DOHH2 (cell line): ENCODE measurements at regions not wholly inside any gene's neighbourhood (a gene's known extent, or its start where the extent isn't known, plus 50 kb on each side); places are given as distances from the start of the nearest gene placed in this dataset.

Experiments used
- EZH2phosphoT487 ChIP-seq: fragments of 200-600 bp; sonication (generic); IDR thresholded peaks from 2 replicates; pipeline ENCODE4 v1.6.1; 2017; ENCODE audit warnings: borderline replicate concordance, mild to moderate bottlenecking, antibody characterized with exemption, low read length, moderate library complexity, mixed read lengths
- TF ChIP-seq, protein P1 (sequence below): fragments of 200-600 bp; sonication (generic); IDR thresholded peaks from one replicate; pipeline ENCODE4 v1.5.1; 2014; ENCODE audit warnings: antibody characterized with exemption, mild to moderate bottlenecking, low read depth, low read length; ENCODE audit not compliant: poor library complexity, severe bottlenecking

DNA sequence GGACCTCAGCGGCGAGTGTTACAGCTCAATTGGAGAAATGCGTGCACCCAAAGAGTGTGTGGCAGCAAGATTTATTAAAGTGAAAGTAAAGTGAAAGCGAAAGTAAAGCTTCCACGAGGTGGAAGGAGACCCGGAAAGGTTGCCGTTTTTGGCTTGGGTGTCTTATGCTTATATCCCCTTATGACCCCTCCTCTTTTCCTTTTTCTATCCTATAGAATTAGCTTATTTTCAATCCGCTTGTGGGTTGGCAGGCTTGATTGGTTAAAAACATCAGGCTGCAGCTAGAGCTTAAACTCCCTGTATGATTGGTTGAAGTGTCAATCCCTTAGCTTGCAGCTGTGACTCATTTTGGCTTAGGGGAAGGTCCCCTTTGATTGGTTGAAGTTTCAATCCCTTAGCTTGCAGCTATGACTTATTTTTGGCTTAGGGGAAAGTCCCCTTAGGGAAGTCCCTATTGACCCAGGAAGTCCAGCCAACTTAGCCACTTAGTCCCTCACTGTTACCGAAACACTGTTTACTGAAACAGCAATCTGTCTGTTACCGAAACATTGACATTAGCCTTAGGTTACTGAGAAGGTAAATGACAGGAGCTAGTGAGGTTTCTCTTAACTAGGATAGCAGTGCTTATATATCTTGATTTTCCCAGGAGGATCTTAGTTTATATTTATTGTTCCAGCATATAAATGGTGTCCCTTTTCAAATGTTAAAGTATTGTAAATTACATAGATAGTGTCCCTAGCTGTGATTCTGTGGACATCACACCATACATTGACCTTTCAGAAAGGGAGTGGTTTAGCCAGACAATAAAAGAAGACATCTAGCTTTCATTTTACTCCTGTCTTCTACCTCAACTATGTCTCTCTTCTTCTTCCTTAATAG is 575.8 kb downstream of the DACH1 start:
- TF ChIP-seq, protein P1, sequence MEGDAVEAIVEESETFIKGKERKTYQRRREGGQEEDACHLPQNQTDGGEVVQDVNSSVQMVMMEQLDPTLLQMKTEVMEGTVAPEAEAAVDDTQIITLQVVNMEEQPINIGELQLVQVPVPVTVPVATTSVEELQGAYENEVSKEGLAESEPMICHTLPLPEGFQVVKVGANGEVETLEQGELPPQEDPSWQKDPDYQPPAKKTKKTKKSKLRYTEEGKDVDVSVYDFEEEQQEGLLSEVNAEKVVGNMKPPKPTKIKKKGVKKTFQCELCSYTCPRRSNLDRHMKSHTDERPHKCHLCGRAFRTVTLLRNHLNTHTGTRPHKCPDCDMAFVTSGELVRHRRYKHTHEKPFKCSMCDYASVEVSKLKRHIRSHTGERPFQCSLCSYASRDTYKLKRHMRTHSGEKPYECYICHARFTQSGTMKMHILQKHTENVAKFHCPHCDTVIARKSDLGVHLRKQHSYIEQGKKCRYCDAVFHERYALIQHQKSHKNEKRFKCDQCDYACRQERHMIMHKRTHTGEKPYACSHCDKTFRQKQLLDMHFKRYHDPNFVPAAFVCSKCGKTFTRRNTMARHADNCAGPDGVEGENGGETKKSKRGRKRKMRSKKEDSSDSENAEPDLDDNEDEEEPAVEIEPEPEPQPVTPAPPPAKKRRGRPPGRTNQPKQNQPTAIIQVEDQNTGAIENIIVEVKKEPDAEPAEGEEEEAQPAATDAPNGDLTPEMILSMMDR: no peak
- no peak for TF ChIP-seq EZH2phosphoT487
